Skeletal muscle tissue (tissue), 3 donors: ENCODE measurements at regions not wholly inside any gene's neighbourhood (a gene's known extent, or its start where the extent isn't known, plus 50 kb on each side); places are given as distances from the start of the nearest gene placed in this dataset.

ENCODE experiments used
- H3K27ac ChIP-seq: one replicate; pipeline ENCODE4 v1.7.0; 2013; ENCODE audit warnings: mild to moderate bottlenecking, low read depth, low read length, inconsistent platforms
- H3K27me3 ChIP-seq, 3 donors: one replicate each; pipeline ENCODE4 v1.7.0; 2013; ENCODE audit warnings: low read length in 3 of 3; ENCODE audit not compliant: control insufficient read depth in 3 of 3, insufficient read depth in 3 of 3
- H3K36me3 ChIP-seq, 3 donors: one replicate each; pipeline ENCODE4 v1.7.0; 2013; ENCODE audit warnings: low read length in 3 of 3; ENCODE audit not compliant: control insufficient read depth in 3 of 3, insufficient read depth in 3 of 3
- H3K4me1 ChIP-seq, 3 donors: one replicate each; pipeline ENCODE4 v1.7.0; 2013; ENCODE audit warnings: low read length in 3 of 3, mild to moderate bottlenecking in 3 of 3; ENCODE audit not compliant: control insufficient read depth in 3 of 3, insufficient read depth in 3 of 3
- H3K4me3 ChIP-seq, 3 donors: one replicate each; pipeline ENCODE4 v1.7.0; 2013; ENCODE audit warnings: low read length in 3 of 3
- H3K9ac ChIP-seq, 3 donors: one replicate each; pipeline ENCODE4 v1.7.0; 2013; ENCODE audit warnings: low read length in 3 of 3, mild to moderate bottlenecking in 3 of 3, moderate library complexity in 2 of 3, low read depth in 1 of 3
- H3K9me3 ChIP-seq, 3 donors: one replicate each; pipeline ENCODE4 v1.7.0; 2013; ENCODE audit warnings: low read length in 3 of 3; ENCODE audit not compliant: control insufficient read depth in 3 of 3
- donor health status: Osteomylitis.

GRCh38 chr5:74468421-74468820, 172.1 kb downstream of the ENC1 start:
- no peak overlapping the region for H3K4me3 ChIP-seq
- no peak overlapping the region for H3K27ac ChIP-seq
- H3K9me3 ChIP-seq: no peaks in the 10 kb centered on the region
- no peaks in the 10 kb centered on the region for H3K27me3 ChIP-seq
- no peaks in the 10 kb centered on the region for H3K36me3 ChIP-seq
- no peak overlapping the region for H3K9ac ChIP-seq
- no peaks in the 10 kb centered on the region for H3K4me1 ChIP-seq

GRCh38 chr5:74465724-74466123, 174.8 kb downstream of the ENC1 start:
- Histone ChIP-seq H3K9me3 (no peaks in the 10 kb centered on the region), H3K27me3 (no peaks in the 10 kb centered on the region), H3K27ac (no peak overlapping the region), H3K4me3 (no peak overlapping the region), H3K36me3 (no peaks in the 10 kb centered on the region), H3K9ac (no peak overlapping the region), H3K4me1 (no peaks in the 10 kb centered on the region)

- H3K27me3 ChIP-seq: no peaks in the 10 kb centered on the region
- no peak overlapping the region for H3K9ac ChIP-seq
- no peak overlapping the region for H3K4me3 ChIP-seq
- H3K4me1 ChIP-seq: no peaks in the 10 kb centered on the region
- no peaks in the 10 kb centered on the region for H3K36me3 ChIP-seq
- H3K27ac ChIP-seq: no peak overlapping the region
- no peaks in the 10 kb centered on the region for H3K9me3 ChIP-seq
Measured at GRCh38 chr5:74464512-74465209, 175.9 kb downstream of the ENC1 start.

GRCh38 chr5:74462356-74462755, 178.2 kb downstream of the ENC1 start:
- H3K9me3 ChIP-seq: no peaks in the 10 kb centered on the region
- H3K4me3 ChIP-seq: no peak overlapping the region
- no peaks in the 10 kb centered on the region for H3K27me3 ChIP-seq
- H3K36me3 ChIP-seq: no peaks in the 10 kb centered on the region
- no peaks in the 10 kb centered on the region for H3K4me1 ChIP-seq
- no peak overlapping the region for H3K27ac ChIP-seq
- H3K9ac ChIP-seq: no peak overlapping the region

- no peak overlapping the region for H3K4me3 ChIP-seq
- H3K27me3 ChIP-seq: no peaks in the 10 kb centered on the region
- no peaks in the 10 kb centered on the region for H3K9me3 ChIP-seq
- H3K36me3 ChIP-seq: no peaks in the 10 kb centered on the region
- no peak overlapping the region for H3K9ac ChIP-seq
- no peaks in the 10 kb centered on the region for H3K4me1 ChIP-seq
- H3K27ac ChIP-seq: no peak overlapping the region
Measured at GRCh38 chr5:74461251-74461650, 179.3 kb downstream of the ENC1 start.

GRCh38 chr5:74460694-74461093, 179.8 kb downstream of the ENC1 start:
- H3K9me3 ChIP-seq: no peaks in the 10 kb centered on the region
- no peaks in the 10 kb centered on the region for H3K36me3 ChIP-seq
- no peak overlapping the region for H3K27ac ChIP-seq
- no peak overlapping the region for H3K9ac ChIP-seq
- no peaks in the 10 kb centered on the region for H3K27me3 ChIP-seq
- no peak overlapping the region for H3K4me3 ChIP-seq
- no peaks in the 10 kb centered on the region for H3K4me1 ChIP-seq

GRCh38 chr5:74459984-74460383, 180.5 kb downstream of the ENC1 start:
- Histone ChIP-seq H3K36me3 (no peaks in the 10 kb centered on the region), H3K4me1 (no peaks in the 10 kb centered on the region), H3K4me3 (no peak overlapping the region), H3K9ac (no peak overlapping the region), H3K27ac (no peak overlapping the region), H3K27me3 (no peaks in the 10 kb centered on the region), H3K9me3 (no peaks in the 10 kb centered on the region)

GRCh38 chr5:74457876-74458275, 182.7 kb downstream of the ENC1 start:
- H3K9ac ChIP-seq: no peak overlapping the region
- H3K36me3 ChIP-seq: no peaks in the 10 kb centered on the region
- H3K27me3 ChIP-seq: no peaks in the 10 kb centered on the region
- no peak overlapping the region for H3K4me3 ChIP-seq
- H3K27ac ChIP-seq: no peak overlapping the region
- peaks cover 0 to 6% (median 6%) of the 10 kb centered on the region in 3 donors for H3K4me1 ChIP-seq
- H3K9me3 ChIP-seq: no peaks in the 10 kb centered on the region

GRCh38 chr5:74454263-74455030, 186.1 kb downstream of the ENC1 start:
- Histone ChIP-seq H3K27me3 (no peaks in the 10 kb centered on the region), H3K9ac (no peak overlapping the region), H3K4me3 (no peak overlapping the region), H3K4me1 (peaks cover 0 to 6% (median 6%) of the 10 kb centered on the region in 3 donors), H3K9me3 (no peaks in the 10 kb centered on the region), H3K27ac (peak overlapping the region; percentile 72), H3K36me3 (no peaks in the 10 kb centered on the region)

GRCh38 chr5:74452856-74453255, 187.7 kb downstream of the ENC1 start:
- H3K9ac ChIP-seq: no peak overlapping the region
- H3K4me3 ChIP-seq: no peak overlapping the region
- no peaks in the 10 kb centered on the region for H3K9me3 ChIP-seq
- H3K27me3 ChIP-seq: no peaks in the 10 kb centered on the region
- peaks cover 0 to 6% (median 6%) of the 10 kb centered on the region in 3 donors for H3K4me1 ChIP-seq
- no peaks in the 10 kb centered on the region for H3K36me3 ChIP-seq
- no peak overlapping the region for H3K27ac ChIP-seq
